HUDEP-2 (cell line): ENCODE measurements at regions not wholly inside any gene's neighbourhood (a gene's known extent, or its start where the extent isn't known, plus 50 kb on each side); places are given as distances from the start of the nearest gene placed in this dataset.

ENCODE experiments used
- DNase-seq, 76 experiments: peaks; one replicate each; lab custom pipeline; 2025; ENCODE audit not compliant: unreplicated experiment in 76 of 76; lab: John Stamatoyannopoulos, UW

DNA sequence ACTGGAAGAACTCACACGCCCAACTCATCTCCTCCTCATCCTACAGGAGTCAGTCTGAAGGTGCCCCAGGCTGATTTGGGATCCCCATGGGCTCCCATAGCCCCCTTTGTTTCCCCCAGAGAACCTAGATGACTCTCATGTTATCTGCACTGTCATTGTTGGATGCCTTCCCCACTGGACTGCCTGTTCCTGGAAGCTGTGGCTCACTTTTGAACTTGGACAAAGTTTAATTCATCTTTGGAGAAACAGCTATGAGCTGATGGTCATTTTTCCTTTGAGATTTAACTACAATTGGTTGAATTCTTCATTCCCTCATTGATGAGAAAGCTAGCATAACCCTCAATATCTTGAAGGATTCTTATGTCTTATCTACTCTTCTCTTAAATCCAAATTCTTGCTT is 186.6 kb downstream of the SALL1 start:
- DNase-seq: no peak

GRCh38 chr16:50961952-50962351 is 189.1 kb downstream of the SALL1 start:
- no peak for DNase-seq

DNA sequence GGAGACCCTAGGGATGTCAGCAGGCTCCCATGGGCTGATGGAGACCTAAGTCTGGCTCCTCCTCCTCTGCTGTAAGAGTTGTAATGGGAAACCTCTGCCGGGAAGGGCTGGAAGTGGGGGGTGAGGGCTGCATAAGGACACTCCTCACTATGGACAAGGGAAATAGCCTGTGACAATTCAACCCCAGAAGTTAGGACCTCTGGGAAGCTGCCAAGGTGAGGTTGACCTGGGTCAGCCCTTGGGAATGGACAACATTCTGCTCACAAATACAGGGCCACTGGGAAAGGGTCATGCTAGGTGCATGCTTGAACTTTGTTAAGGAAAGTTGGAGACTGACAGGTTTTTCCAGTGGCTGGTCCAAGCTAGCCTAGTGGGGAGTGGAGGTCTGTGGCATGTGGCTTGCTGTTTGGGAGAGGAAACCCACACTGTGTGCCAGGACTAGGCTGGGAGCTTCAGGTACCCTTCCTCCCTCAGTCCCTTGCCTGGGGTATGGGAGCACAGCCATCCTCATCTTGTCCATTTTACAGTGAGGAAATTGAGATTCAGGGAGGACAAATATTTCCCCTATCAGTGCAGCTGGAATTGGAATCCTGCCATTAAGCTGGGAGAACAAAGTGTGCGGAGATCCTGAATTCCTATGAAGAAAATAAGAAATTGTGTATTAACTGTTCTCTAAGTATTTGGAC is 190.4 kb downstream of the SALL1 start:
- no peak for DNase-seq

DNA sequence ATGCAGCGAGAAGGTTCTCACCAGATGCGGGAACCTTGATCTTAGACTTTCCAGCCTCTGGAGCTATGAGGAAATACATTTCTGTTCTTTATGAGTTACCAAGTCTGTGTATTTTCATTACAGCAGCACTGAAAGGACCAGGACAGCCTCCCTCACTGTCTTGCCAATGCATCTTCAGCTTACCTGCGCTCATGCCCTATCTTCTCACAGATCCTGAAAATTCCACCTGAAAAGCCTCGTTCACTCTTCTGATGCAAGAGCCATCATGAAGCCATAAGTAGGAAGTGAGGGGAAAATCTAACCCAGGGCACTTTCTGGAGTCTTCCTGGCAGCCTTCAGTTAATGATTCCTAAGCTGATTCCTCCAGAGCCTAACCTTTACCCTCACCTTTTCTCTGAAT is 194.0 kb downstream of the SALL1 start:
- no peak for DNase-seq

GRCh38 chr16:50956637-50957036 is 194.4 kb downstream of the SALL1 start:
- DNase-seq: no peak

DNA sequence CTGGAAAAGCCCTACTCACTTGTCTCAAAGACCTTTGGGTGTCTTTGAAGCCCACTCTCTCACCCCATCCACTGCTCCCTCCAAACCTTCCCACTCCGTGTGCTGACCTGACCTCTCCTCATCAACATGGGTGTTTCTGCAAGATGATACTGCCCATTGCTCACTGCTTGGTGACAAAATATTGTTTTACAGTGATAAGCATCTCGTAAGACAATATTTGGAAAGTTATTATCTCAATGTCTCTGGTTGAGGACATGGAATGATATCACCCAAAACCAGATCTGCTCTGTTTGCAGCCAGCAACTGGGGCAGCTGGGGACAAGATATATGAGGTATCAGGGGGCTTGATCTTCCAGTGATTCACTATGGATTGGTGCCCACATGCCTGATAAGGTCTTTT is 195.8 kb downstream of the SALL1 start:
- DNase-seq: no peak

DNA sequence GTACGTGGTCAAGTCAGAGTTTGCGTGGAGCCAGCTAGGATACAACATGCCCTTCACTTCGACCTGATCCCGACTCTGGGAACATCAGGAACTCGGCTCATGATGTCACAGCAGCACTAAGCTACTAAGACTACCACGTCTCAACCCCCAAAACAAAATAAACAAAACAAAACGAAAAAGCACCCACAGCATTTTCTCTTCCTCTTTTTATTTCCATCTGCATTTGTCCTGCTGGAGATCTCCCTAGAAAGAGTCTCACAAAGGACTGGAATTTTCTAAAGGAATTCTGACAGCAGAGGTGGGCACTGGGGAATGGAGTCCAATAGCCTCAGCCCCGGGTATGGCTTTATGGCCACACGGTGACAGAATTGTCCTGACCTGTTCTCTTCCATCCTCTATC is 196.6 kb downstream of the SALL1 start:
- DNase-seq: no peak

DNA sequence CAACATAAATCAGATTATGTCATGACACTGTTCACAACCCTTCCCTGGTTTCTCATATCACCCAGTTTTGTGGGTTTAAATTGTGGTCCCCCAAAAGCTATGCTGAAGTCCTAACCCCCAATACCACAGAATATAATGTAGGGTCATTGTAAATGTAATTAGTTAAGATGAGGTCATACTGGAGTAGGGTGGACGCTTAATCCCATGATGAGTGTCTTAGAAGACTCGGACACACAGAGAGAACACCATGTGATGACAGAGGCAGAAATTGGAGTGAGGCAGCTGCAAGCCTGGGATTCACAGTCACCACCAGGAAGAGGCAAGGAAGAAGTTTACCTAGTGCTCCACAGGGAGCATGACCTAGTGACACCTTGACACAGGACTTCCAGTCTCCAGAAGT is 197.8 kb downstream of the SALL1 start:
- no peak for DNase-seq

- no peak for DNase-seq
Observed at GRCh38 chr16:50950955-50951354, 200.1 kb downstream of the SALL1 start.

GRCh38 chr16:50948268-50948930 is 202.7 kb downstream of the SALL1 start:
- no peak for DNase-seq

- DNase-seq: no peak
Observed at GRCh38 chr16:50947826-50948225, 203.2 kb downstream of the SALL1 start.

DNA sequence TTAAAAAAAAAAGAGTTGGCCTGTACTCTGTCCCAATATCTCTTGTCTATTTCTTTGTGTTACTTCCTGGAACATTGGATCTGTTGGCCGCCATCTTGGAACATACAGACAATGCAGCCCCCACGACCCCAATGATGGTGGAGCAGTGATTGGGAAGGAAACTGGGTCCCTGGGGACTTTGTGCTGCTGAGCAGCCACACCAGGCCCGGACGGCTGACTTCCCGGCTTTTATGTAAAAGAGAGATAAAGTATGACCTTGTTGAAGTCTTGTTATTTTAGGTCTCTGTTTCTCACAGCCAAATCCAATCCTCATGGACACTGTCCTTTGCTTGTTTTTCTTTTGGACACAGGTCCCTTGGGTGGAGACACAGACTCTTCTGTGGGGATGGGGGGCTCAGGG is 204.5 kb downstream of the SALL1 start:
- no peak for DNase-seq

DNA sequence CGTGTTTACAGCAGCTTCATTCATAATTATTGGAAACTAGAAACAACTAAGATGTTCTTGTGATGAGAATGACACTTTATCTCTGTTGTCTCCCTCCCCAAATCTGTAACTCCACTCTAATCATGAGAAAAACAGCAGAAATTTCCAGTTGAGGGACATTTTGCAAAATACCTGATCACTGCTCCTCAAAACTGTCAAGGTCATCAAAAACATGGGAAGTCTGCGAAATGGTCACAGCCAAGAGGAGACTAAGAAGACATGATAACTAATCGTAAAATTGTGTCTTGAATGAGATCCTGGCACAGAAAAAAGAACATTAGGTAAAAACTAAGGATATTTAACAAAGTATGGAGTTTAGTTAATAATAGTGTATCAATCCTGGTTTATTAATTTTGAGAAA is 204.2 kb downstream of the CYLD start:
- no peak for DNase-seq

GRCh38 chr16:50945171-50945570 is 203.3 kb downstream of the CYLD start:
- DNase-seq: no peak

DNA sequence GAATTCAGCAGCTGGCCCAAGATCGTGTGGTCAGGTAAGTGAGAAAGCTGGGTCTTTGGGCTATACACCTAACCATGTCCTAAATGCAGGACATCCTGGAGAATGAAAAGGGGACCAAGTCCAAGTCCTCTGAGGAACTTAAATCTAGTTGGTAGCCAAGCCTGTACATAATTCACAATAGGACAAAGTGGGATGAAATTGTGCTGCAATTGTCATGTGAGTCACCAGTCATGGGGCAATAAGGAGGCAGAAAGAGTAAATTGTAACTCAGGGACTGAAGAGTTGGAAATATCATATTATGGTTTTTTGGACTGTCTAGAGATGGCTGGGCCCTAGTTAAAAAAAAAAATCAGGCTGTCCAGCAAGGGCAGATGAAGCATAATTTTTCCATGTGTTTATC is 202.6 kb downstream of the CYLD start:
- DNase-seq: no peak

DNA sequence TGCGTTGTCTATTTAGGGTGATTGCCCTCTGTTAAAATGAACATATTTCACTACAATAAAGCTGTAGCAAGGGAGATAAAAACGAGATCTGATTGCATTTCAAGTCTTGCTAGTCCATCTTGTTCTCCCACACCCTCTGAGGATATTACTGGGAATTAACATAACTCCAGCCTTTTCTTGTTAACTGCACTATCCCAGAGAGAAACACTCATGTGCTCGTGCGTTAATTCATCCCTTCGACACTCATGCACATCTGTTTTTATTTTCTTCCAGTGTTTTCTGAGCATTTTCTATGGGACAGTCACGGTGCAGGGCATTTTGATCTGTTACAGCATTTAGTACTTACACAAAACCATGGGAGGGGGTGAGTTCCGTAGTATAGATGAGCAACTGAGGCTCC is 202.1 kb downstream of the CYLD start:
- DNase-seq: no peak

DNA sequence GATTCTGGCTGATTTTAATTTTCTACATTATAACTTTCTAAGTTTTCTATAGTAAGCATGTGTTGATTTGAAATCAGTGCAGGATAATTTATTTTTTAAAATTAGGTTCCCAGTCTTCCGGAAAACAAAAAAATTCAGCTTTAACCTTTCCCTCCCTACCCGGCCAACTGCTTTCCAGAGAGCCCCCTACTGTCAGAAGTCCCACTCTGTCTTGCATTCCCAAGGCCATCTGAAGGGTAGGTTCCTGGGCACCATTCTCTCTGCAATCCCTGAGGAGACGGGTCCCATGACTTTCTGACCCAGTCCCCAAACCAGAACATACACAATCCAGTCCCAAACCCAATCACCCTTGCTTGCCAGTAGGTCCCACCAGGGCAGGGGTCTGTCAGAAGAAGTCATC is 200.3 kb downstream of the CYLD start:
- DNase-seq: no peak

- DNase-seq: no peak
Observed at GRCh38 chr16:50941681-50942080, 199.8 kb downstream of the CYLD start.

GRCh38 chr16:50940275-50940854 is 198.5 kb downstream of the CYLD start:
- DNase-seq: no peak

DNA sequence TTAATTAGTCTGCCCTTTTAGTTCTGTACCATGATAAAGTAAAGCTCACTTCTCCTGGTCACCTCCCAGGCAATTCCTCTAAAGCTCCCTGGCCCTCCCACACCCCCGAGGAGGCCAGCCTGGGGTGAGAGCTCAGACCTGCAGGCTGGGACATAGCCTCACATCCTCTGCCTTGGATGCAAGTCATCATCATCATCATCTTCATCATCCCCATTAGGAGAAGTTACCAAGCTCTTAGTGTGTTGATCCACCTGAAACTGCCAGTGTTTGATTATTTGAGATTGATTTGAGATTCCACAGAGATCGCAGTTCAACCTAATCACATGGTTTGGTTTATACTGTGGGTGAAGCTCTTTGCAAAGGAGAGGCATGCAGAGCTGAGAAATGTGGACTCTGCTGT is 197.5 kb downstream of the CYLD start:
- no peak for DNase-seq

DNA sequence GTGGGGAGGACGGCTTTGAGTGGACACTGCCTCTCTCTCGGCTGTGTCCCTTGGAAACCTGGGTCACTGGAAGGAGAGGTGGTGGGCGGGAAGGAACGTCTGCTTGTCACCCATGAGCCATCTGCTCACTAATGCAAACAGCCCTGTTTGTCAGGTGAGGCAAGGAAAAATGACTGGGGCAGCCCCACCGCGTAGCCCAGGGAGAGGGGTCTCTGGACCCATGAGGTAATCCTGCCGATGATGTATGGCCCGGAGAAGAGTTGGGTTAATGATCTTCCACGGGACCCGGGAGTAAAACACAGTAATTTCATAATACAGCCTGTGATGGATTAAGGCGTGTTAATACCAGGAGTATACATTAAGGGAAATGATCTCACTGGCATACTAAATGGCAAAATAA is 197.0 kb downstream of the CYLD start:
- no peak for DNase-seq

GRCh38 chr16:50933262-50933661 is 191.4 kb downstream of the CYLD start:
- no peak for DNase-seq
